Progenitor cell of endocrine pancreas (in vitro differentiated cells): ENCODE measurements at regions not wholly inside any gene's neighbourhood (a gene's known extent, or its start where the extent isn't known, plus 50 kb on each side); places are given as distances from the start of the nearest gene placed in this dataset.
"Not testable (repeated sequence)": the region's sequence is repeated elsewhere in the genome, so short reads cannot be mapped to it uniquely, and the experiment has no call there.

ENCODE experiments used
- DNase-seq: peaks from one replicate; pipeline ENCODE4 v3.0.0; 2021; ENCODE audit warnings: low spot score; ENCODE audit not compliant: unreplicated experiment
- H3K27ac Mint-ChIP-seq: 2 replicates; pipeline ENCODE4 v1.8.0; 2021; ENCODE audit warnings: mild to moderate bottlenecking, moderate library complexity, mixed read lengths
- H3K27me3 Mint-ChIP-seq: 2 replicates; pipeline ENCODE4 v1.8.0; 2021; ENCODE audit warnings: mixed read lengths
- H3K36me3 Mint-ChIP-seq: 2 replicates; pipeline ENCODE4 v1.8.0; 2022; ENCODE audit warnings: mixed read lengths; ENCODE audit not compliant: insufficient read depth
- H3K4me1 Mint-ChIP-seq: 2 replicates; pipeline ENCODE4 v1.8.0; 2021; ENCODE audit warnings: low read depth, mixed read lengths
- H3K4me3 Mint-ChIP-seq: 2 replicates; pipeline ENCODE4 v1.8.0; 2021; ENCODE audit warnings: low read depth, mild to moderate bottlenecking, moderate library complexity, mixed read lengths
- H3K9me3 Mint-ChIP-seq: 2 replicates; pipeline ENCODE4 v1.8.0; 2021; ENCODE audit warnings: low read depth, mixed read lengths
- TF ChIP-seq, protein P1 (sequence below): fragments of 200-600 bp; sonication (generic); IDR thresholded peaks from one replicate; pipeline ENCODE4 v1.5.0; 2021; ENCODE audit warnings: antibody characterized with exemption, mild to moderate bottlenecking; ENCODE audit not compliant: unreplicated experiment

DNA sequence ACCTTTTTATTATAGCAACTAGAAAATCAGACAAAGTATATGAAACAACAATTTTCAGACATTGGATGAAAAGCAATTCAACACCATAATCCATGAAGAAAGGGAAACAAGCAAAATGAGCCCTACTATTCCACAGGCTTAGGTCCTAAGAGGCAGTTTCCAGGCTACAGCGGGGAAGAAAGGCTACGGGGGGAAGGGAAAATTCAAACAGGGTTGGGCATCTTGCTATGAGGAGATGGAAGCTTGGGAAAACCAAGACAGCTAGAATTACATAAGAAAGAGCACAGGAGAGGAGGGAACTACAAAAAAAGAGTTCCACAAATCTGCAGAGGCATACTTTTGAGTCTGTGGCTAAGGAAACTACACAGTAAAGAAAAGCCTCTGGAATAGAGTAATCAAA lies 356.0 kb upstream of the CLEC14A start:
- Mint-ChIP-seq H3K27ac (no peak overlapping the region), H3K4me3 (no peak overlapping the region), H3K36me3 (no peaks in the 10 kb centered on the region), H3K9me3 (peaks cover 3% of the 10 kb centered on the region), H3K27me3 (peaks cover 14% of the 10 kb centered on the region), H3K4me1 (peaks cover 11% of the 10 kb centered on the region)
- no peak for DNase-seq
- TF ChIP-seq, protein P1, sequence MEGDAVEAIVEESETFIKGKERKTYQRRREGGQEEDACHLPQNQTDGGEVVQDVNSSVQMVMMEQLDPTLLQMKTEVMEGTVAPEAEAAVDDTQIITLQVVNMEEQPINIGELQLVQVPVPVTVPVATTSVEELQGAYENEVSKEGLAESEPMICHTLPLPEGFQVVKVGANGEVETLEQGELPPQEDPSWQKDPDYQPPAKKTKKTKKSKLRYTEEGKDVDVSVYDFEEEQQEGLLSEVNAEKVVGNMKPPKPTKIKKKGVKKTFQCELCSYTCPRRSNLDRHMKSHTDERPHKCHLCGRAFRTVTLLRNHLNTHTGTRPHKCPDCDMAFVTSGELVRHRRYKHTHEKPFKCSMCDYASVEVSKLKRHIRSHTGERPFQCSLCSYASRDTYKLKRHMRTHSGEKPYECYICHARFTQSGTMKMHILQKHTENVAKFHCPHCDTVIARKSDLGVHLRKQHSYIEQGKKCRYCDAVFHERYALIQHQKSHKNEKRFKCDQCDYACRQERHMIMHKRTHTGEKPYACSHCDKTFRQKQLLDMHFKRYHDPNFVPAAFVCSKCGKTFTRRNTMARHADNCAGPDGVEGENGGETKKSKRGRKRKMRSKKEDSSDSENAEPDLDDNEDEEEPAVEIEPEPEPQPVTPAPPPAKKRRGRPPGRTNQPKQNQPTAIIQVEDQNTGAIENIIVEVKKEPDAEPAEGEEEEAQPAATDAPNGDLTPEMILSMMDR: no peak

DNA sequence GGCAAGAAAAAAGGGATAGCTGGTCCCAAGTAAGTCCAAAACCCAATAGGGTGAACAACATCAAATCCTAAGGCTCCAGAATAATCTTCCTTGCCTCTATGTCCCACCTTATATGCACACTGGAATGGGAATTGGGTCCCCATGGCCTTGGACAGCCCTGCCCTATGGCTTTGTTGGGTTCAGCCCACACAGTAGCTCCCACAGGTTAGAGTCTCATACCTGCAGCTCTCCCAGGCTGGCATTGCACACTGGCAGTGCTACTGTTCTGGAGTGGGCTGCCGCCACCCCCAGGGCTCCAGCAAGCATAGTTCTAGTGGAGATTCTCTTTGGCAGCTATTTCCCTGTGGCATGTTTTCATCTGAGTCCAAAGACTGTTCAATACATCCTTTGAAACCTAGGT lies 352.4 kb upstream of the CLEC14A start:
- DNase-seq: no peak
- H3K27me3 Mint-ChIP-seq: peaks cover 6% of the 10 kb centered on the region
- no peak overlapping the region for H3K27ac Mint-ChIP-seq
- H3K9me3 Mint-ChIP-seq: peaks cover 3% of the 10 kb centered on the region
- H3K36me3 Mint-ChIP-seq: no peaks in the 10 kb centered on the region
- H3K4me3 Mint-ChIP-seq: no peak overlapping the region
- peaks cover 11% of the 10 kb centered on the region for H3K4me1 Mint-ChIP-seq
- TF ChIP-seq, protein P1: no peak

DNA sequence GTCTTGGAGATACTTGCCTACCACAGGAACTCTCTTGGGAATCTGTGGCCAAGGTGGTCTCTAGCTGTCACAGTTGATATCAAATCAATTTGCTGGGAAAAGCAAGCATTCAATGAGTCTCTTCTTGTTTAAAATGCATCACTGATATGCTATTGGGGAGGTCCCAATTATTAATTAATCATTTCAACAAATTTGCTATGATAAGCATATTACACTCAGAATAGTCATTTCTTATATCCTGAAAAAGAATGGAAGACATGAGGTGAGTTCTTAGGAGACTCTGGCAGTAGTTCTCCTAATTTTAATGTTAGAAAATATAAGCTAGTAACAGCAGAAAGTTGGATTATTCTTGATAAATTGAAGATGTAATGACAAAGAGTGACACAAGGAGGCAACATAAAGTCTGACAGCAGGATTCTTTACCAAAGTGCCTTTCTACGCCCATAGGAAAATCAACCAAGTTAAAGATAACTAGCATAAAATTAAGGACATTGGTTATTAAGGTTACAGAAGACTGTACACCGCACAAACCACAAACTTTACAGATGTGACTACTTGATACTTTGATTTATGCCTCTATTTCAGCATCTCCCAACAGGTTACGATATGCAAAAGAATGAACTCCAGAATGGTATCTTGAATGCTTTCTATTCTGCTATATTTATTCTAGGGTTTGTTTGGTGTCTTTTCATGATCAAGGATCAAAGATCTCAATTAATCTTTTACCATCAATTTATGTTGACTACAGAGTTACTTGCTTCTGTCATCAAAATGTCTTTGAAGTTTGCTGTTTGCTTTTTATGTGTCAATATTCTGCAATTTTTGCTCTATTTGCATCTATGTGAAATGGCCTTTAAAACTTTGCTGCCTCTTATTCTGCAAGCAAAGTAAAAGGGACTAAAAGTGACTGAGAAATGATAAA lies 349.6 kb upstream of the CLEC14A start:
- no peaks in the 10 kb centered on the region for H3K4me1 Mint-ChIP-seq

DNA sequence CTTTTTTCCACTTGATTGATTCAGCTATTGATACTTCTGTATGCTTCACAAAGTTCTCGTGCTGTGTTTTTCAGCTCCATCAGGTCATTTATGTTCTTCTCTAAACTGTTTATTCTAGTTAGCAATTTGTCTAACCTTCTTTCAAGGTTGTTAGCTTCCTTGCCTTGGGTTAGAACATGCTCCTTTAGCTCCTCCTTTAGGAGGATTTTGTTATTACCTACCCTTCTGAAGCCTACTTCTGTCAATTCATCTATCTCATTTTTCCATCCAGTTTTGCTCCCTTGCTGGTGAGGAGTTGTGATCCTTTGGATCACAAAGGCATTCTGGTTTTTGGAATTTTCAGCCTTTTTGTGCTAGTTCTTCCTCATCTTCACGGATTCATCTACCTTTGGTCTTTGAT lies 344.7 kb upstream of the CLEC14A start:
- H3K27ac Mint-ChIP-seq, DNase-seq, H3K36me3 Mint-ChIP-seq, H3K4me3 Mint-ChIP-seq, H3K4me1 Mint-ChIP-seq, H3K27me3 Mint-ChIP-seq: not testable (repeated sequence)
- TF ChIP-seq, protein P1: peak; percentile 27
- H3K9me3 Mint-ChIP-seq: peaks cover 14% of the 10 kb centered on the region

More for the DNA sequence above, 349.6 kb upstream of the CLEC14A start:
- Mint-ChIP-seq H3K27ac (no peak overlapping the region), H3K9me3 (peaks cover 8% of the 10 kb centered on the region), H3K27me3 (peaks cover 6% of the 10 kb centered on the region), H3K36me3 (no peaks in the 10 kb centered on the region), H3K4me3 (no peak overlapping the region)
- DNase-seq: no peak
- TF ChIP-seq, protein P1: peak; percentile 40

DNA sequence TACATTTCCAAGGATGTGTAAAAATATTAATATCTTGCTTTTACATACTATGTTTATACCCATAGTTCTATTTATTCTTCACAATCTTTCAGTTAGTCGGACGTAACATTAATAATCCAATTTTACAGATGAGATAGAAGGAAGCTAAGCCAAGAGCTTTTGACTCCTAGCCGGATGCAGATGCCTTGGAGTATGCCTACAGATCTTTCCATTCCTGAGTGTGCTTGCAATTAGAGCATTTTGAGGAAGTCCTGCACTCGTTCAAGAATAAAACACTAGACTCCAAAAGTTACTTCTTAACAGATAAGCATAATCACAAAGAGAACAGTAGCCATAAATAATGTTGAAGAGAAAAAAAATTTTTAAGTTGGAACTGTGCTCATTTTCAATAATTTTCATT lies 337.6 kb upstream of the CLEC14A start:
- no peak for DNase-seq
- Mint-ChIP-seq H3K4me3 (no peak overlapping the region), H3K4me1 (no peaks in the 10 kb centered on the region), H3K36me3 (no peaks in the 10 kb centered on the region), H3K27ac (no peak overlapping the region), H3K9me3 (no peaks in the 10 kb centered on the region), H3K27me3 (no peaks in the 10 kb centered on the region)
- TF ChIP-seq, protein P1: no peak
